ENCODE measurements at regions not wholly inside any gene's neighbourhood (a gene's known extent, or its start where the extent isn't known, plus 50 kb on each side); places are given as distances from the start of the nearest gene placed in this dataset.

GRCh38 chr4:10173754-10174749, 57.5 kb upstream of the WDR1 start:
- no peak for DNase-seq

- DNase-seq, result peak; percentile 36
Measured at GRCh38 chr4:10173037-10173753, 56.6 kb upstream of the WDR1 start.

DNA sequence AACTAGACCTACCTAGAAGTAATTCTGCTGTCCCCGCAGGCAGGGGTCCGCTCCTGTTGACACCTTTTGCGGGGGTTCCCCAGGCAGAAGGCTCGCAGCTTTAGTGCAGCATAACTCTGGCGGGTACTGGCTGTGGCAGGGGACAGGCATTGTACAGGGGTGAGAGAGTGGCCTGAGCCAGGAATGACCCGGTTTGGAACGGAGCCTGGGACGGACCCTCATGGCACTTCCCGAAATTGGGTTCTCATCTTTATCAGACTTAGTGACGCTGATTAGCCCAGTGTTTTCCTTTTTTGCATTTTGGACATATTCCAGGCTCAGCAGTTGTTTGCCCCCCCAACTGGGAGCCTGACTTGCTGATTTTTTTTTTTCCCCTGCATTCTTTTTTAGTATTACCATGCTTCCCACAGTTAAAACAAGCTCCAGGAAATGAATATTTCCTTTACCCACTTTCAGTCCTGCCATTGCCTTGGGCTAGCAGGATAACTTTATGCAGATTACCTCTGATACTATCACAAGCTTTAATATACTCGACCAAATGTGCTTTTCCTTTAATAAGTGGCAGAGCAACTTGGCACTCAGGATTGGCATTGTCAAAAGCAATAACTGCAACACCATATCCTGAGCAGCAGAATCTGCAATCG, 55.8 kb upstream of the WDR1 start:
- no peak for DNase-seq

GRCh38 chr4:10171055-10171454, 54.5 kb upstream of the WDR1 start:
- DNase-seq, result no peak

- no peak for DNase-seq
Measured at GRCh38 chr4:10169839-10170387, 53.3 kb upstream of the WDR1 start.

- no peak for DNase-seq
Measured at GRCh38 chr4:10168151-10168550, 51.6 kb upstream of the WDR1 start.

- DNase-seq, result no peak
Measured at GRCh38 chr4:10167201-10167600, 50.6 kb upstream of the WDR1 start.

Data from fibroblast of upper back skin (primary cell).